Mesendoderm (in vitro differentiated cells): ENCODE measurements at regions not wholly inside any gene's neighbourhood (a gene's known extent, or its start where the extent isn't known, plus 50 kb on each side); places are given as distances from the start of the nearest gene placed in this dataset.
A peak's percentile ranks its signal among the peaks of the same experiment; 100 is the strongest.

Experiments used
- DNase-seq: peaks from one replicate; pipeline ENCODE4 v3.0.0; 2013
- H2AK5ac ChIP-seq: 2 replicates; pipeline ENCODE4 v1.6.1; 2013; ENCODE audit warnings: low read length, inconsistent platforms
- H2BK120ac ChIP-seq: 2 replicates; pipeline ENCODE4 v1.6.1; 2013; ENCODE audit warnings: low read depth, mild to moderate bottlenecking, low read length, moderate library complexity, mixed read lengths
- H2BK15ac ChIP-seq: replicated peaks from 2 replicates; pipeline ENCODE4 v1.6.1; 2013; ENCODE audit warnings: low read depth, mild to moderate bottlenecking, moderate library complexity
- H2BK5ac ChIP-seq: 2 replicates; pipeline ENCODE4 v1.6.1; 2013; ENCODE audit warnings: low read length, inconsistent platforms
- H3K18ac ChIP-seq: 2 replicates; pipeline ENCODE4 v1.6.1; 2013; ENCODE audit warnings: mild to moderate bottlenecking, low read length, mixed read lengths
- H3K23ac ChIP-seq: one replicate; pipeline ENCODE4 v1.6.1; 2013; ENCODE audit warnings: low read length
- H3K27ac ChIP-seq: 2 replicates; pipeline ENCODE4 v1.5.1; 2013; ENCODE audit warnings: low read depth, mild to moderate bottlenecking, inconsistent platforms, low read length, moderate library complexity
- H3K27me3 ChIP-seq: 2 replicates; pipeline ENCODE4 v1.6.1; 2013; ENCODE audit warnings: low read length, control low read depth, mild to moderate bottlenecking, inconsistent platforms; ENCODE audit not compliant: insufficient read depth, poor library complexity
- H3K36me3 ChIP-seq: 2 replicates; pipeline ENCODE4 v1.6.1; 2013; ENCODE audit warnings: low read length, inconsistent platforms; ENCODE audit not compliant: control insufficient read depth, insufficient read depth
- H3K4ac ChIP-seq: one replicate; pipeline ENCODE4 v1.6.1; 2013; ENCODE audit warnings: low read depth, mild to moderate bottlenecking, low read length, moderate library complexity
- H3K4me1 ChIP-seq: 2 replicates; pipeline ENCODE4 v1.6.1; 2013; ENCODE audit warnings: low read depth, low read length, inconsistent platforms; ENCODE audit not compliant: control insufficient read depth
- H3K4me2 ChIP-seq: 2 replicates; pipeline ENCODE4 v1.6.1; 2013; ENCODE audit warnings: low read length
- H3K4me3 ChIP-seq: 2 replicates; pipeline ENCODE4 v1.5.1; 2013; ENCODE audit warnings: mild to moderate bottlenecking, low read length
- H3K56ac ChIP-seq: one replicate; pipeline ENCODE4 v1.6.1; 2013; ENCODE audit warnings: low read length
- H3K79me1 ChIP-seq: 2 replicates; pipeline ENCODE4 v1.6.1; 2013; ENCODE audit warnings: low read length, inconsistent platforms
- H3K79me2 ChIP-seq: 2 replicates; pipeline ENCODE4 v1.6.1; 2013; ENCODE audit warnings: mild to moderate bottlenecking, low read length; ENCODE audit not compliant: control insufficient read depth, insufficient read depth
- H3K9ac ChIP-seq: 2 replicates; pipeline ENCODE4 v1.6.1; 2013; ENCODE audit warnings: low read length, inconsistent platforms
- H4K5ac ChIP-seq: one replicate; pipeline ENCODE4 v1.6.1; 2013; ENCODE audit warnings: low read length
- H4K8ac ChIP-seq: one replicate; pipeline ENCODE4 v1.6.1; 2013; ENCODE audit warnings: low read depth, mild to moderate bottlenecking, control low read depth, low read length, moderate library complexity
- WGBS: extraction: QIAGEN DNeasy Blood & Tissue Kit; methylation state at CpG from one replicate; pipeline ENCODE4 v1.1.7; 2013; ENCODE audit warnings: low lambda C conversion rate, missing lambda C conversion rate; ENCODE audit not compliant: insufficient coverage; ENCODE audit errors: extremely low coverage; 5-methylcytosine and 5-hydroxymethylcytosine counted together

DNA sequence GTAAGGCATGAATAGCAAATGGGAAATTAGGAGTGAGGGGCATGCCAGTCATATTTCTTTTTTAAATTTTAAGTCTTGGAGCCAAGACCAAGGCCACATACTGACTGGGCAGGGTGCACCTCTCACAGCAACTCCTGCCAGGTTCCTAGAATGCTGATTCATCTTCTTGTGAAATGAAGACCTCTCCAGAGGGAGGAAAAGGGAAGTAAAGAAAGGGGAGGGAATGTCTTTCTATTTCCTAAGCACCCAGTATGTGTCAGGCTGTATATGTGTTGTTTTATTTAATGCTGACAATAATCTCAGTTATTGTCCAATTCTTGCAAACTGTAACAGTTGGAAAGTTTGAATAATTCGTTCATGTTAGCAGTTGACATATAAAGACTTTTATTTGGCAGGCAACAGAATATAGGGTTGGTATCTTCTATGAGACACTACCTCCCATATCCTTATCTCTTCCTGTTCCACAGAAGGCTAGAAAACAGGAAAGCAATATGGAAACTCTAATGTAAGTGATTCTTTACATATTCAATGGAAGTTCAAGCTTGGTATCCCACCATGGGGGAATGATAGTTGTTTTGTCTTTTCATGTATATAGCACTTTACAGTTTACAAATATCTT lies 259.1 kb upstream of the USP24 start:
- DNase-seq, result no peak
- no peaks in the 10 kb centered on the region for H3K36me3 ChIP-seq
- no peak overlapping the region for H3K9ac ChIP-seq
- H2BK15ac ChIP-seq, result no peak overlapping the region
- no peak overlapping the region for H3K4me2 ChIP-seq
- no CpG with 5 or more reads among the region's 1 CpG for whole genome bisulfite sequencing
- H3K4me3 ChIP-seq, result no peak overlapping the region
- H4K8ac ChIP-seq, result no peak overlapping the region
- H2BK120ac ChIP-seq, result no peak overlapping the region
- no peaks in the 10 kb centered on the region for H3K79me1 ChIP-seq
- H3K27ac ChIP-seq, result no peak overlapping the region
- H3K23ac ChIP-seq, result no peak overlapping the region
- no peak overlapping the region for H3K56ac ChIP-seq
- H3K27me3 ChIP-seq, result no peaks in the 10 kb centered on the region
- no peak overlapping the region for H3K18ac ChIP-seq
- H4K5ac ChIP-seq, result no peak overlapping the region
- H3K4me1 ChIP-seq, result no peaks in the 10 kb centered on the region
- no peak overlapping the region for H3K4ac ChIP-seq
- H2AK5ac ChIP-seq, result no peak overlapping the region
- no peaks in the 10 kb centered on the region for H3K79me2 ChIP-seq
- H2BK5ac ChIP-seq, result no peak overlapping the region

- no peaks in the 10 kb centered on the region for H3K79me1 ChIP-seq
- no peaks in the 10 kb centered on the region for H3K4me1 ChIP-seq
- DNase-seq, result no peak
- no peak overlapping the region for H3K4me3 ChIP-seq
- no peaks in the 10 kb centered on the region for H3K27me3 ChIP-seq
- H3K23ac ChIP-seq, result no peak overlapping the region
- H2BK5ac ChIP-seq, result no peak overlapping the region
- H3K27ac ChIP-seq, result no peak overlapping the region
- no peak overlapping the region for H3K56ac ChIP-seq
- H3K9ac ChIP-seq, result no peak overlapping the region
- H3K36me3 ChIP-seq, result no peaks in the 10 kb centered on the region
- no peak overlapping the region for H3K4me2 ChIP-seq
- WGBS, result no CpG with 5 or more reads among the region's 2 CpGs
- H3K79me2 ChIP-seq, result no peaks in the 10 kb centered on the region
- no peak overlapping the region for H3K18ac ChIP-seq
- no peak overlapping the region for H4K8ac ChIP-seq
- no peak overlapping the region for H4K5ac ChIP-seq
- H2AK5ac ChIP-seq, result no peak overlapping the region
- H3K4ac ChIP-seq, result no peak overlapping the region
- no peak overlapping the region for H2BK15ac ChIP-seq
- no peak overlapping the region for H2BK120ac ChIP-seq
These were observed 258.5 kb upstream of the USP24 start for GRCh38 chr1:55473661-55474060.

GRCh38 chr1:55472784-55473183 lies 257.6 kb upstream of the USP24 start:
- no peak overlapping the region for H3K9ac ChIP-seq
- no peak overlapping the region for H3K18ac ChIP-seq
- no peak overlapping the region for H2BK15ac ChIP-seq
- H3K23ac ChIP-seq, result no peak overlapping the region
- no peak overlapping the region for H3K4ac ChIP-seq
- H2BK5ac ChIP-seq, result no peak overlapping the region
- no peaks in the 10 kb centered on the region for H3K36me3 ChIP-seq
- no peak overlapping the region for H3K4me2 ChIP-seq
- H3K4me3 ChIP-seq, result no peak overlapping the region
- H3K79me2 ChIP-seq, result no peaks in the 10 kb centered on the region
- peak; percentile 42 for DNase-seq
- WGBS, result no CpG with 5 or more reads among the region's 2 CpGs
- no peaks in the 10 kb centered on the region for H3K4me1 ChIP-seq
- no peak overlapping the region for H3K56ac ChIP-seq
- H2AK5ac ChIP-seq, result no peak overlapping the region
- no peaks in the 10 kb centered on the region for H3K27me3 ChIP-seq
- H3K79me1 ChIP-seq, result no peaks in the 10 kb centered on the region
- H2BK120ac ChIP-seq, result no peak overlapping the region
- H4K5ac ChIP-seq, result no peak overlapping the region
- H4K8ac ChIP-seq, result no peak overlapping the region
- H3K27ac ChIP-seq, result no peak overlapping the region

DNA sequence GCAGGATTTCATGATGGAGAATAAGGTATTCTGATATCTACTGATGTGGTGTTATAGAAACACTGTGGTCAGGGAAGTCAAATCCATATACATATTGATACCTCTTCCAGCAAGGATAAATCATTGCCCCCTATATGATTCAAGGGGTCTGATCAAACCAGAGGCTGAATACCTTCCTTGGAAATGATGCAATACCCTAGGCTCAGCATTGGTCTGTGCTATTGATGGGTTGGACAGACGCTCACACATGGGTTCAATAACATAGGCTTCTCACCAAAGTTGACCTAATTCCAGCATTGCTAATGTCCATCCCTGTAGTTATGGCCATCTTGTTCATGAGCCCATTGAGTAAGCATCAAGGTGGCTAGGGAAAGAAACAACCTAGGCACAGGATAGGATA lies 257.0 kb upstream of the USP24 start:
- Histone ChIP-seq H3K4me2 (no peak overlapping the region), H3K79me1 (no peaks in the 10 kb centered on the region), H3K27me3 (no peaks in the 10 kb centered on the region), H3K56ac (no peak overlapping the region), H3K4me3 (no peak overlapping the region), H3K4me1 (no peaks in the 10 kb centered on the region), H3K27ac (no peak overlapping the region), H2BK120ac (no peak overlapping the region), H3K9ac (no peak overlapping the region), H3K4ac (no peak overlapping the region), H2AK5ac (no peak overlapping the region), H2BK5ac (no peak overlapping the region), H3K36me3 (no peaks in the 10 kb centered on the region), H3K79me2 (no peaks in the 10 kb centered on the region), H4K8ac (no peak overlapping the region), H3K23ac (no peak overlapping the region), H4K5ac (no peak overlapping the region), H3K18ac (no peak overlapping the region), H2BK15ac (no peak overlapping the region)
- WGBS, result no CpG with 5 or more reads among the region's 1 CpG
- no peak for DNase-seq

- H2BK120ac ChIP-seq, result no peak overlapping the region
- no peaks in the 10 kb centered on the region for H3K4me1 ChIP-seq
- no peaks in the 10 kb centered on the region for H3K27me3 ChIP-seq
- H3K18ac ChIP-seq, result no peak overlapping the region
- H2BK15ac ChIP-seq, result no peak overlapping the region
- no peak for DNase-seq
- no peak overlapping the region for H2AK5ac ChIP-seq
- no peak overlapping the region for H2BK5ac ChIP-seq
- no peaks in the 10 kb centered on the region for H3K36me3 ChIP-seq
- H3K4ac ChIP-seq, result no peak overlapping the region
- no peak overlapping the region for H4K8ac ChIP-seq
- no peak overlapping the region for H3K23ac ChIP-seq
- H3K4me2 ChIP-seq, result no peak overlapping the region
- no peaks in the 10 kb centered on the region for H3K79me2 ChIP-seq
- H3K4me3 ChIP-seq, result no peak overlapping the region
- H4K5ac ChIP-seq, result no peak overlapping the region
- no CpG with 5 or more reads among the region's 7 CpGs for WGBS
- H3K79me1 ChIP-seq, result no peaks in the 10 kb centered on the region
- no peak overlapping the region for H3K56ac ChIP-seq
- no peak overlapping the region for H3K27ac ChIP-seq
- H3K9ac ChIP-seq, result no peak overlapping the region
These were observed 253.1 kb upstream of the USP24 start for GRCh38 chr1:55468142-55468795.

- Histone ChIP-seq H3K79me1 (no peaks in the 10 kb centered on the region), H3K4me1 (no peaks in the 10 kb centered on the region), H3K4me2 (no peak overlapping the region), H2BK5ac (no peak overlapping the region), H4K5ac (no peak overlapping the region), H3K4me3 (no peak overlapping the region), H3K27ac (no peak overlapping the region), H3K18ac (no peak overlapping the region), H3K56ac (no peak overlapping the region), H3K79me2 (no peaks in the 10 kb centered on the region), H3K36me3 (no peaks in the 10 kb centered on the region), H3K23ac (no peak overlapping the region), H3K4ac (no peak overlapping the region), H3K27me3 (no peaks in the 10 kb centered on the region), H4K8ac (no peak overlapping the region), H2AK5ac (no peak overlapping the region), H3K9ac (no peak overlapping the region), H2BK15ac (no peak overlapping the region), H2BK120ac (no peak overlapping the region)
- WGBS, result no CpG with 5 or more reads among the region's 2 CpGs
- no peak for DNase-seq
These were observed 251.8 kb upstream of the USP24 start for GRCh38 chr1:55466921-55467320.
